ENCODE measurements at regions not wholly inside any gene's neighbourhood (a gene's known extent, or its start where the extent isn't known, plus 50 kb on each side); places are given as distances from the start of the nearest gene placed in this dataset.

GRCh38 chr5:138677782-138678181 lies 75.4 kb upstream of the CTNNA1 start:
- POLR2A ChIA-PET (ENCODE audit: unreplicated experiment): no interaction called here
- no peak for DNase-seq
- TF ChIP-seq EZH2phosphoT487 (IDR thresholded peaks at IDR 0.05; ENCODE audit: borderline replicate concordance, low read length): no peak
- TF ChIP-seq CTCF (conservative IDR thresholded peaks at IDR 0.05; ENCODE audit: low read depth, low read length): no peak
- TF ChIP-seq EZH2 (IDR thresholded peaks at IDR 0.05; ENCODE audit: low read length, unreplicated experiment): no peak

GRCh38 chr5:138676556-138677193 lies 76.5 kb upstream of the CTNNA1 start:
- Histone ChIP-seq H2AFZ (ENCODE audit: low read length) (no peak overlapping the region), H3K4me3 (ENCODE audit: low read length) (no peak overlapping the region), H3K36me3 (ENCODE audit: low read depth, low read length) (no peaks in the 10 kb centered on the region), H3K27ac (ENCODE audit: low read length) (no peak overlapping the region), H3K4me1 (ENCODE audit: insufficient read depth, low read length) (no peaks in the 10 kb centered on the region), H4K20me1 (ENCODE audit: low read length) (no peaks in the 10 kb centered on the region), H3K79me2 (ENCODE audit: low read length) (no peaks in the 10 kb centered on the region), H3K9me3 (ENCODE audit: low read length) (no peaks in the 10 kb centered on the region), H3K27me3 (ENCODE audit: low read length) (no peaks in the 10 kb centered on the region), H3K9ac (ENCODE audit: low read length) (no peak overlapping the region), H3K9me2 (replicated peaks; ENCODE audit: low read length) (no peaks in the 10 kb centered on the region), H3F3A (ENCODE audit: low read length, unreplicated experiment) (no peaks in the 10 kb centered on the region), H3K4me2 (ENCODE audit: low read length) (no peak overlapping the region)
- CTCF ChIA-PET: no interaction called here
- POLR2A ChIA-PET (ENCODE audit: unreplicated experiment): interaction anchor here (0.6 kb wide), 1 partner anchor 544 kb away, joined by 9 read pairs; no protein-coding TSS in a partner anchor
- DNase-seq: no peak
- intact Hi-C loops (cut with micrococcal nuclease): no loop called here
- no TSS peak for BruUV-seq (replicated peaks)
- no peak for TF ChIP-seq EZH2phosphoT487 (IDR thresholded peaks at IDR 0.05; ENCODE audit: borderline replicate concordance, low read length)
- TF ChIP-seq CTCF (conservative IDR thresholded peaks at IDR 0.05; ENCODE audit: low read depth, low read length): no peak
- TF ChIP-seq EZH2 (IDR thresholded peaks at IDR 0.05; ENCODE audit: low read length, unreplicated experiment): no peak
- no peak for ATAC-seq

More at GRCh38 chr5:138677782-138678181, 75.4 kb upstream of the CTNNA1 start:
- Histone ChIP-seq H3K4me2 (ENCODE audit: low read length) (no peak overlapping the region), H3K27ac (ENCODE audit: low read length) (no peak overlapping the region), H3K36me3 (ENCODE audit: low read depth, low read length) (no peaks in the 10 kb centered on the region), H4K20me1 (ENCODE audit: low read length) (no peaks in the 10 kb centered on the region), H3K4me3 (ENCODE audit: low read length) (no peak overlapping the region), H2AFZ (ENCODE audit: low read length) (no peak overlapping the region), H3K27me3 (ENCODE audit: low read length) (no peaks in the 10 kb centered on the region), H3K9me2 (replicated peaks; ENCODE audit: low read length) (no peaks in the 10 kb centered on the region), H3K4me1 (ENCODE audit: insufficient read depth, low read length) (no peaks in the 10 kb centered on the region), H3F3A (ENCODE audit: low read length, unreplicated experiment) (no peaks in the 10 kb centered on the region), H3K9ac (ENCODE audit: low read length) (no peak overlapping the region), H3K9me3 (ENCODE audit: low read length) (no peaks in the 10 kb centered on the region), H3K79me2 (ENCODE audit: low read length) (no peaks in the 10 kb centered on the region)
- no TSS peak for BruUV-seq (replicated peaks)
- intact Hi-C loops (cut with micrococcal nuclease): no loop called here
- ATAC-seq: no peak
- CTCF ChIA-PET: no interaction called here

- no TSS peak for BruUV-seq (replicated peaks)
- Histone ChIP-seq H3K27me3 (ENCODE audit: low read length) (no peaks in the 10 kb centered on the region), H4K20me1 (ENCODE audit: low read length) (no peaks in the 10 kb centered on the region), H3F3A (ENCODE audit: low read length, unreplicated experiment) (no peaks in the 10 kb centered on the region), H3K79me2 (ENCODE audit: low read length) (no peaks in the 10 kb centered on the region), H3K9ac (ENCODE audit: low read length) (no peak overlapping the region), H2AFZ (ENCODE audit: low read length) (no peak overlapping the region), H3K36me3 (ENCODE audit: low read depth, low read length) (no peaks in the 10 kb centered on the region), H3K4me2 (ENCODE audit: low read length) (no peak overlapping the region), H3K4me1 (ENCODE audit: insufficient read depth, low read length) (no peaks in the 10 kb centered on the region), H3K27ac (ENCODE audit: low read length) (no peak overlapping the region), H3K9me2 (replicated peaks; ENCODE audit: low read length) (no peaks in the 10 kb centered on the region), H3K4me3 (ENCODE audit: low read length) (no peak overlapping the region), H3K9me3 (ENCODE audit: low read length) (no peaks in the 10 kb centered on the region)
- no peak for TF ChIP-seq EZH2phosphoT487 (IDR thresholded peaks at IDR 0.05; ENCODE audit: borderline replicate concordance, low read length)
- TF ChIP-seq CTCF (conservative IDR thresholded peaks at IDR 0.05; ENCODE audit: low read depth, low read length): no peak
- TF ChIP-seq EZH2 (IDR thresholded peaks at IDR 0.05; ENCODE audit: low read length, unreplicated experiment): no peak
- CTCF ChIA-PET: no interaction called here
- ATAC-seq (no peak), DNase-seq (no peak)
- POLR2A ChIA-PET (ENCODE audit: unreplicated experiment): no interaction called here
- intact Hi-C loops (cut with micrococcal nuclease): no loop called here
Observed at GRCh38 chr5:138676002-138676401, 77.2 kb upstream of the CTNNA1 start.

All from PC-3 (cell line).